ENCODE measurements at regions not wholly inside any gene's neighbourhood (a gene's known extent, or its start where the extent isn't known, plus 50 kb on each side); places are given as distances from the start of the nearest gene placed in this dataset.

GRCh38 chr6:126091466-126091865, 105.1 kb downstream of the TRMT11 start:
- FAIRE-seq: no peak
- no peak for DNase-seq (ENCODE audit: insufficient read length, low spot score)

GRCh38 chr6:126093108-126093507, 106.8 kb downstream of the TRMT11 start:
- FAIRE-seq (no peak), DNase-seq (ENCODE audit: insufficient read length, low spot score) (no peak)

GRCh38 chr6:126094411-126094810, 108.1 kb downstream of the TRMT11 start:
- FAIRE-seq: no peak
- DNase-seq (ENCODE audit: insufficient read length, low spot score): no peak

- no peak for FAIRE-seq
- DNase-seq (ENCODE audit: insufficient read length, low spot score): no peak
Measured at GRCh38 chr6:126100386-126100785, 114.0 kb downstream of the TRMT11 start.

- no peak for FAIRE-seq
Measured at GRCh38 chr6:126102358-126102757, 116.0 kb downstream of the TRMT11 start.

GRCh38 chr6:126103993-126104392, 117.7 kb downstream of the TRMT11 start:
- no peak for FAIRE-seq
- no peak for DNase-seq (ENCODE audit: insufficient read length, low spot score)

More at GRCh38 chr6:126102358-126102757, 116.0 kb downstream of the TRMT11 start:
- no peak for DNase-seq (ENCODE audit: insufficient read length, low spot score)

- no peak for FAIRE-seq
- DNase-seq (ENCODE audit: insufficient read length, low spot score): no peak
Measured at GRCh38 chr6:126107475-126108166, 121.3 kb downstream of the TRMT11 start.

GRCh38 chr6:126110512-126111270, 124.4 kb downstream of the TRMT11 start:
- FAIRE-seq (no peak), DNase-seq (ENCODE audit: insufficient read length, low spot score) (no peak)

GRCh38 chr6:126111327-126111726, 125.0 kb downstream of the TRMT11 start:
- DNase-seq (ENCODE audit: insufficient read length, low spot score) (no peak), FAIRE-seq (no peak)

GRCh38 chr6:126112171-126112632, 125.9 kb downstream of the TRMT11 start:
- FAIRE-seq: no peak
- DNase-seq (ENCODE audit: insufficient read length, low spot score): no peak

GRCh38 chr6:126113261-126113660, 126.9 kb downstream of the TRMT11 start:
- DNase-seq (ENCODE audit: insufficient read length, low spot score) (no peak), FAIRE-seq (no peak)

- DNase-seq (ENCODE audit: insufficient read length, low spot score): no peak
Measured at GRCh38 chr6:126117251-126117650, 130.9 kb downstream of the TRMT11 start.

GRCh38 chr6:126118058-126118755, 131.9 kb downstream of the TRMT11 start:
- DNase-seq (ENCODE audit: insufficient read length, low spot score) (no peak), FAIRE-seq (no peak)

More at GRCh38 chr6:126117251-126117650, 130.9 kb downstream of the TRMT11 start:
- no peak for FAIRE-seq

GRCh38 chr6:126118936-126119335, 132.6 kb downstream of the TRMT11 start:
- FAIRE-seq (no peak), DNase-seq (ENCODE audit: insufficient read length, low spot score) (no peak)

GRCh38 chr6:126123226-126123625, 136.9 kb downstream of the TRMT11 start:
- DNase-seq (ENCODE audit: insufficient read length, low spot score) (no peak), FAIRE-seq (no peak)

- FAIRE-seq: no peak
Measured at GRCh38 chr6:126127659-126128058, 141.3 kb downstream of the TRMT11 start.

GRCh38 chr6:126131246-126131645, 144.9 kb downstream of the TRMT11 start:
- DNase-seq (ENCODE audit: insufficient read length, low spot score) (no peak), FAIRE-seq (no peak)

More at GRCh38 chr6:126127659-126128058, 141.3 kb downstream of the TRMT11 start:
- DNase-seq (ENCODE audit: insufficient read length, low spot score): no peak

GRCh38 chr6:126133984-126134383, 147.6 kb downstream of the TRMT11 start:
- FAIRE-seq: no peak
- DNase-seq (ENCODE audit: insufficient read length, low spot score): no peak

- no peak for DNase-seq (ENCODE audit: insufficient read length, low spot score)
- FAIRE-seq: no peak
Measured at GRCh38 chr6:126134491-126134890, 148.2 kb downstream of the TRMT11 start.

- DNase-seq (ENCODE audit: insufficient read length, low spot score) (no peak), FAIRE-seq (no peak)
Measured at GRCh38 chr6:126140015-126140414, 153.7 kb downstream of the TRMT11 start.

- FAIRE-seq: no peak
- no peak for DNase-seq (ENCODE audit: insufficient read length, low spot score)
Measured at GRCh38 chr6:126143761-126144251, 157.5 kb downstream of the TRMT11 start.
